Immature natural killer cell (primary cell): ENCODE measurements at regions not wholly inside any gene's neighbourhood (a gene's known extent, or its start where the extent isn't known, plus 50 kb on each side); places are given as distances from the start of the nearest gene placed in this dataset.

Source experiments
- DNase-seq, 3 donors: peaks; one replicate each; pipeline ENCODE4 v3.0.0; 2022; ENCODE audit warnings: mixed read lengths in 1 of 3
- H3K27ac Mint-ChIP-seq, 6 donors: one replicate each; pipeline ENCODE4 v1.8.0; 2020; ENCODE audit warnings: mixed read lengths in 6 of 6, mild to moderate bottlenecking in 5 of 6, inconsistent platforms in 4 of 6, moderate library complexity in 3 of 6
- H3K27me3 Mint-ChIP-seq, 3 donors: one replicate each; pipeline ENCODE4 v1.8.0; 2020 to 2021; ENCODE audit warnings: low read depth in 3 of 3, mild to moderate bottlenecking in 3 of 3, mixed read lengths in 3 of 3, moderate library complexity in 3 of 3, inconsistent platforms in 1 of 3
- H3K36me3 Mint-ChIP-seq, 3 donors: one replicate each; pipeline ENCODE4 v1.8.0; 2020; ENCODE audit warnings: mixed read lengths in 3 of 3, inconsistent platforms in 2 of 3, mild to moderate bottlenecking in 2 of 3
- H3K4me1 Mint-ChIP-seq, 2 donors: one replicate each; pipeline ENCODE4 v1.8.0; 2020; ENCODE audit warnings: inconsistent platforms in 2 of 2, mild to moderate bottlenecking in 2 of 2, mixed read lengths in 2 of 2, moderate library complexity in 1 of 2
- H3K4me3 Mint-ChIP-seq, 5 donors: one replicate each; pipeline ENCODE4 v1.8.0; 2020; ENCODE audit warnings: mild to moderate bottlenecking in 5 of 5, mixed read lengths in 5 of 5, inconsistent platforms in 3 of 5, moderate library complexity in 3 of 5
- H3K9me3 Mint-ChIP-seq, 6 donors: one replicate each; pipeline ENCODE4 v1.8.0; 2020; ENCODE audit warnings: mild to moderate bottlenecking in 6 of 6, mixed read lengths in 6 of 6, inconsistent platforms in 4 of 6, moderate library complexity in 3 of 6

GRCh38 chr18:71665131-71665530, 879.0 kb downstream of the CBLN2 start:
- no peak overlapping the region for H3K27ac Mint-ChIP-seq
- no peak for DNase-seq
- no peaks in the 10 kb centered on the region for H3K4me1 Mint-ChIP-seq
- H3K9me3 Mint-ChIP-seq: peaks cover under 1 to 28% (median 14%) of the 10 kb centered on the region in 6 donors
- H3K36me3 Mint-ChIP-seq: no peaks in the 10 kb centered on the region
- H3K4me3 Mint-ChIP-seq: no peak overlapping the region
- peaks cover 0 to 3% (median 0%) of the 10 kb centered on the region in 3 donors for H3K27me3 Mint-ChIP-seq

GRCh38 chr18:71643822-71644221, 900.3 kb downstream of the CBLN2 start:
- Mint-ChIP-seq H3K4me3 (no peak overlapping the region), H3K4me1 (no peaks in the 10 kb centered on the region), H3K36me3 (no peaks in the 10 kb centered on the region), H3K27ac (no peak overlapping the region), H3K9me3 (peaks cover 9 to 49% (median 20%) of the 10 kb centered on the region in 6 donors), H3K27me3 (peaks cover 0 to 2% (median 2%) of the 10 kb centered on the region in 3 donors)
- DNase-seq: no peak

- Mint-ChIP-seq H3K27ac (no peak overlapping the region), H3K27me3 (peaks cover 0 to 2% (median 0%) of the 10 kb centered on the region in 3 donors), H3K4me3 (no peak overlapping the region), H3K9me3 (peaks cover 3 to 32% (median 6%) of the 10 kb centered on the region in 6 donors), H3K4me1 (no peaks in the 10 kb centered on the region), H3K36me3 (no peaks in the 10 kb centered on the region)
- no peak for DNase-seq
Observed at GRCh38 chr18:71630696-71631095, 913.4 kb downstream of the CBLN2 start.

DNA sequence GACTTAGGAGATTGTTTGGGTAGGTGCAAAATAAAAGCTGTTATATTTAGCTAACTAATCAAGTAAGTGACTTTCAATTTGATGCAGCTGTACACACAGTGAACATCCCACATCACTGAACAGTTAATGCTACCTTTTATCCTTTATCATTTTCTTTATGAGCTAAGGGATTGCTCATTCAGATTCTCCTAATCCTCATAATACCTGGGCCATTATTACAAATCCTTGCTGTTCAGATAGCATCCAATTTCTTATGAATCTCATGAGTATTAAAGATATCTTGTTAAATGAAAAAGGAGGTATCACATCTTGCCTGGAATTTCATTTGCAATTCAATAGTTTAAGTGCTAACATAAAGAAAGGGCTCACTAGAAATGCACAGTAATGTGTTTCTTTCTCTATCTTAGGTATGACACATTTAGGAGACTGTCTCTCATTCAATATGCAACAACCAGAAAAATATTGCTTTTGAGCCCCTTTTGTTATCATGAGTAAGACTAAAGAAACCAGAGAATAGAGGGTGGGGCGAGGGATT, 918.5 kb downstream of the CBLN2 start:
- H3K36me3 Mint-ChIP-seq: no peaks in the 10 kb centered on the region
- no peak overlapping the region for H3K4me3 Mint-ChIP-seq
- no peaks in the 10 kb centered on the region for H3K27me3 Mint-ChIP-seq
- DNase-seq: no peak
- no peaks in the 10 kb centered on the region for H3K4me1 Mint-ChIP-seq
- H3K27ac Mint-ChIP-seq: no peak overlapping the region
- H3K9me3 Mint-ChIP-seq: peaks cover 5 to 55% (median 12%) of the 10 kb centered on the region in 6 donors

- peaks cover 7 to 39% (median 11%) of the 10 kb centered on the region in 6 donors for H3K9me3 Mint-ChIP-seq
- no peaks in the 10 kb centered on the region for H3K27me3 Mint-ChIP-seq
- no peak overlapping the region for H3K27ac Mint-ChIP-seq
- no peak overlapping the region for H3K4me3 Mint-ChIP-seq
- no peak for DNase-seq
- H3K4me1 Mint-ChIP-seq: no peaks in the 10 kb centered on the region
- peaks cover 0 to 2% (median 0%) of the 10 kb centered on the region in 3 donors for H3K36me3 Mint-ChIP-seq
Observed at GRCh38 chr18:71598374-71598773, 945.8 kb downstream of the CBLN2 start.

DNA sequence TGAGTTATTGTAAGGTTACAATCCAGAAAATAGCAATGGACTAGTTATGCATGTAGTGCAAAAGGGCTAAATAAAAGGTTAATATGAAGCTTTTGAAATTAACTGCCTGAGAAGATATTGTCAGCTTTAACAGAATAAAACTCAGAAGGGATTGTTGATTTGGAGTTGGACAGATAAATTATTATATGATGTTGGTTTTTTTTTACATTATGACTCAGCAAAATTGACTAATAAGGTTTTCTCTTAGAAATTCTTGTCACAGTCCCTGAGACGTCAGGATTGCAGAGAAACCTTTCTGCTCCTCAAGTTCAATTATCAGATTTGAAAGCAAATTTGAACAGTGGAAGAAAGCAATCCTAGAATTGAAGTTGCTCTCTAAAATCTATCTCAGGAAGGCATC, 946.9 kb downstream of the CBLN2 start:
- DNase-seq: no peak

GRCh38 chr18:71583252-71583651, 960.9 kb downstream of the CBLN2 start:
- no peak for DNase-seq
- peaks cover 2 to 59% (median 19%) of the 10 kb centered on the region in 6 donors for H3K9me3 Mint-ChIP-seq
- H3K36me3 Mint-ChIP-seq: no peaks in the 10 kb centered on the region
- no peaks in the 10 kb centered on the region for H3K4me1 Mint-ChIP-seq
- H3K27me3 Mint-ChIP-seq: no peaks in the 10 kb centered on the region
- H3K4me3 Mint-ChIP-seq: no peak overlapping the region
- H3K27ac Mint-ChIP-seq: no peak overlapping the region

More for the DNA sequence above, 946.9 kb downstream of the CBLN2 start:
- Mint-ChIP-seq H3K9me3 (peaks cover 7 to 40% (median 13%) of the 10 kb centered on the region in 6 donors), H3K27ac (no peak overlapping the region), H3K36me3 (peaks cover 0 to under 1% (median 0%) of the 10 kb centered on the region in 3 donors), H3K4me3 (no peak overlapping the region), H3K4me1 (no peaks in the 10 kb centered on the region), H3K27me3 (no peaks in the 10 kb centered on the region)

DNA sequence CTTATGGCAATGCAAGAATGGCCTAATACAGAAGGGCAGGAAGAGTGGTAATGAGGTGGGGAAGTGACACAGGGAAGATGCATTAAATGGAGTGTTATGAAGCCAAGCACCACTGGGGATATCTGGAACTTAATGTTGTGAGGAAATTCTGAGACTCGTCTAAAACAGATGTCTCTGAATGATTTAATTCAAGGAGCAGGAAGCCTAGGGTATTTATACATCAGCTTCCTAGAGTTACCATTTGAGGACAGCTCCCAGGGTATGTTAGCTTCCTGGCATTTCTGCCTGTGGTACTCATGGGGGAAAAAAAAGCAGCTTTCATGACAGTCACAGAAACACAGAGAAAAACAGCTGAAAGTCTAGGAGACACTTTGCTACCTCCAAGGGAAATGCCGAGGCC, 989.5 kb downstream of the CBLN2 start:
- H3K9me3 Mint-ChIP-seq: peaks cover 5 to 46% (median 20%) of the 10 kb centered on the region in 6 donors
- H3K4me3 Mint-ChIP-seq: no peak overlapping the region
- no peak for DNase-seq
- H3K27me3 Mint-ChIP-seq: no peaks in the 10 kb centered on the region
- H3K36me3 Mint-ChIP-seq: peaks cover 0 to 7% (median 0%) of the 10 kb centered on the region in 3 donors
- no peaks in the 10 kb centered on the region for H3K4me1 Mint-ChIP-seq
- no peak overlapping the region for H3K27ac Mint-ChIP-seq

DNA sequence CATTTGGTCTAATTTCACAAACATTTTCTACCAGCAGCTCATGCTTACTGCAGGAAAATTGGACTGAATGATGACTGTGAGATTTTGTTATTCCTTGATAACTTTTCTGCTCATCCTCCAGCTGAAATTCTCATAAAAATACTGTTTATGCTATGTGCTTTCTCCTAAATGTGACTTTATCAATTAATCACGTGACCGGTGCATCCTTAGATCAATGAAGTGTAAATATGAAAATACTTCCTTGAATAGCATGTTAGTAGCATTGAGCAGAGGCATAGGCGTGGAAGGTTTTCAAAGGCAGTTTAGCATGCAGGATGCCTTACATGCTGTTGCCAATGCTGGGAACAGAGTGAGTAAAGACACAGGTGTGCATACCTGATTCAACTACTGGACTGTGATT, 1002.5 kb downstream of the CBLN2 start:
- no peak for DNase-seq
- no peaks in the 10 kb centered on the region for H3K36me3 Mint-ChIP-seq
- no peaks in the 10 kb centered on the region for H3K27me3 Mint-ChIP-seq
- H3K9me3 Mint-ChIP-seq: peaks cover 16 to 55% (median 31%) of the 10 kb centered on the region in 6 donors
- no peak overlapping the region for H3K4me3 Mint-ChIP-seq
- H3K4me1 Mint-ChIP-seq: no peaks in the 10 kb centered on the region
- no peak overlapping the region for H3K27ac Mint-ChIP-seq

GRCh38 chr18:71529703-71530303, 1014.3 kb downstream of the CBLN2 start:
- Mint-ChIP-seq H3K36me3 (no peaks in the 10 kb centered on the region), H3K4me3 (no peak overlapping the region), H3K27me3 (peaks cover 0 to 2% (median 0%) of the 10 kb centered on the region in 3 donors), H3K27ac (no peak overlapping the region), H3K4me1 (no peaks in the 10 kb centered on the region), H3K9me3 (peaks cover 13 to 33% (median 27%) of the 10 kb centered on the region in 6 donors)
- no peak for DNase-seq

DNA sequence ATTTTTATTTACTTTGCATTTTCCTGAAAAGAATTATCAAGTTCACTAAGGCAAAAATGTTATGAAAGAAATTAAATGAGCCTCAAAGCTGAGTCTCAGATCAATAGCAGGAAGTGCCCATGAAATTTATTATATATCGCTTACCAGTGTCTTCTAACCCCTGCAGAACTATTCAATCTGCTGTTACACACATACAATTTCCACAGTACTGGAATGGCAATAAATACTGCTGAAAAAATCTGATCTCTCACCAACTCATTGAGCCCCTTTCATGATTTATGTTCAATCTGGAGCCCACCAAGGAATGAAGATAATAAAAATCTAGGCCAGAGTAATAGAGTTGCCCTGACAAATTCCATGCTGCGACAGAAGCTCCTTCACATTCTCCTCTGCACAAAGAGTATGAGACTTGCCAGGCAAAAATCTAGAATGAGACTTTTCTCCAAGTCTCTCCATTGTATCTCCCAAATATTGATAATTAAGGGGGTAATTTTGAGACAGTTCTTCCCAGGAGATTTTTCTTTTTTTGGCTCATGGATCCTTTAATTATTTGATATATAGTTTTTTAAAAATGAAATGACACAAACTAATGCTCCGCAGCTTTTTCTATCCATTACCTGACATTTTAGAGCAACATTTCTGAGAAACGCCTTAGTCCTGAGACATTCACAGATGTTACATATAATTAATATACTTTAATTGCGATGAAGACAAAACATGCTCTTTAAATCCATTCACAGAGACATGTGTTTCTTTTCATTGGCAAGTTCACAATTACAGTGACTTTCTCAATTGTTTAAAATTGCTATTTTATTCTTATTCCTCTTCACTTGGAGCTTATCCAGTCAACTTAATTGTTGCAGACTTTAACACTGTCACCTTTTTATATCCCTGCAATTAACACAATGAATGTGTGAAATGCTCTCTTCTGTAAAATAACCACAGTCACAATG, 1020.4 kb downstream of the CBLN2 start:
- H3K9me3 Mint-ChIP-seq: peaks cover 6 to 35% (median 24%) of the 10 kb centered on the region in 6 donors
- no peak for DNase-seq
- peaks cover 0 to 3% (median 0%) of the 10 kb centered on the region in 3 donors for H3K27me3 Mint-ChIP-seq
- no peak overlapping the region for H3K27ac Mint-ChIP-seq
- H3K4me1 Mint-ChIP-seq: no peaks in the 10 kb centered on the region
- H3K4me3 Mint-ChIP-seq: no peak overlapping the region
- H3K36me3 Mint-ChIP-seq: no peaks in the 10 kb centered on the region

GRCh38 chr18:71505526-71505925, 1038.6 kb downstream of the CBLN2 start:
- no peaks in the 10 kb centered on the region for H3K27me3 Mint-ChIP-seq
- H3K27ac Mint-ChIP-seq: no peak overlapping the region
- H3K9me3 Mint-ChIP-seq: peaks cover 13 to 46% (median 22%) of the 10 kb centered on the region in 6 donors
- no peaks in the 10 kb centered on the region for H3K4me1 Mint-ChIP-seq
- no peak for DNase-seq
- peaks cover 0 to 4% (median 0%) of the 10 kb centered on the region in 3 donors for H3K36me3 Mint-ChIP-seq
- H3K4me3 Mint-ChIP-seq: no peak overlapping the region

DNA sequence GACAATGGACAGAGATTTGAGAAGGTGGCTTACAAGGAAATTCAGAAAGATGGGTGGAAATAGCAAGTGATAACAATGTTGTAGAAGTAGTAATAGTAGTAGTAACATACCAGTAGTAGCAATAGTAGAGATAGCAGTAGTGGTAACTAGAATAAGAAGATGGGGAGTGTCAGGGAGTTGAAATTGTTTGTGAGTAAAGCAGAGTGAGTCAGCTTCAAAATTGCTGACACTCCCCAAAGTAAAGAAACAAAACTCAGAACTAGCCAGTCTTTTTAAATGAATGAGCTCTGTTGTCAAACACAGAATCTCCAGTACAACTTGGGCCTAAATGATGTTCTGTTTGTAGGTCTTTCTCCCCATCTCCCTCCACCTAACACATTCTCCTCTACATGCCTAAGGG, 1040.9 kb downstream of the CBLN2 start:
- Mint-ChIP-seq H3K27ac (no peak overlapping the region), H3K27me3 (no peaks in the 10 kb centered on the region), H3K36me3 (peaks cover 0 to 4% (median 0%) of the 10 kb centered on the region in 3 donors), H3K4me3 (no peak overlapping the region), H3K4me1 (no peaks in the 10 kb centered on the region), H3K9me3 (peaks cover 12 to 60% (median 22%) of the 10 kb centered on the region in 6 donors)
- DNase-seq: no peak

GRCh38 chr18:71485611-71486010, 1058.5 kb downstream of the CBLN2 start:
- no peak for DNase-seq
- no peak overlapping the region for H3K4me3 Mint-ChIP-seq
- H3K9me3 Mint-ChIP-seq: peaks cover 6 to 50% (median 20%) of the 10 kb centered on the region in 6 donors
- H3K27me3 Mint-ChIP-seq: no peaks in the 10 kb centered on the region
- no peak overlapping the region for H3K27ac Mint-ChIP-seq
- H3K36me3 Mint-ChIP-seq: no peaks in the 10 kb centered on the region
- H3K4me1 Mint-ChIP-seq: no peaks in the 10 kb centered on the region
